ENCODE measurements at regions not wholly inside any gene's neighbourhood (a gene's known extent, or its start where the extent isn't known, plus 50 kb on each side); places are given as distances from the start of the nearest gene placed in this dataset.

- H3K4me3 ChIP-seq (ENCODE audit: low read depth, low read length), result no peak overlapping the region
- no peaks in the 10 kb centered on the region for H3K36me3 ChIP-seq (ENCODE audit: control insufficient read depth, insufficient read depth, low read length)
- H3K27me3 ChIP-seq (ENCODE audit: control insufficient read depth, insufficient read depth, low read length), result peaks cover 12% of the 10 kb centered on the region
- no peak for TF ChIP-seq CTCF (IDR thresholded peaks at IDR 0.05; ENCODE audit: insufficient read depth, low read length, poor library complexity, severe bottlenecking)
- DNase-seq (ENCODE audit: low read depth), result no peak
Measured at GRCh38 chr1:2923351-2923750, 97.9 kb upstream of the ACTRT2 start.

GRCh38 chr1:2925291-2925690 lies 96.0 kb upstream of the ACTRT2 start:
- Histone ChIP-seq H3K4me3 (ENCODE audit: low read depth, low read length) (no peak overlapping the region), H3K36me3 (ENCODE audit: control insufficient read depth, insufficient read depth, low read length) (no peaks in the 10 kb centered on the region), H3K27me3 (ENCODE audit: control insufficient read depth, insufficient read depth, low read length) (peaks cover 17% of the 10 kb centered on the region)
- no peak for TF ChIP-seq CTCF (IDR thresholded peaks at IDR 0.05; ENCODE audit: insufficient read depth, low read length, poor library complexity, severe bottlenecking)
- DNase-seq (ENCODE audit: low read depth), result no peak

GRCh38 chr1:2925918-2926317 lies 95.3 kb upstream of the ACTRT2 start:
- H3K4me3 ChIP-seq (ENCODE audit: low read depth, low read length), result no peak overlapping the region
- no peak for TF ChIP-seq CTCF (IDR thresholded peaks at IDR 0.05; ENCODE audit: insufficient read depth, low read length, poor library complexity, severe bottlenecking)
- DNase-seq (ENCODE audit: low read depth), result no peak
- peaks cover 18% of the 10 kb centered on the region for H3K27me3 ChIP-seq (ENCODE audit: control insufficient read depth, insufficient read depth, low read length)
- H3K36me3 ChIP-seq (ENCODE audit: control insufficient read depth, insufficient read depth, low read length), result no peaks in the 10 kb centered on the region

GRCh38 chr1:2926447-2927055 lies 94.7 kb upstream of the ACTRT2 start:
- no peak for DNase-seq (ENCODE audit: low read depth)
- no peak overlapping the region for H3K4me3 ChIP-seq (ENCODE audit: low read depth, low read length)
- H3K36me3 ChIP-seq (ENCODE audit: control insufficient read depth, insufficient read depth, low read length), result no peaks in the 10 kb centered on the region
- no peak for TF ChIP-seq CTCF (IDR thresholded peaks at IDR 0.05; ENCODE audit: insufficient read depth, low read length, poor library complexity, severe bottlenecking)
- peaks cover 21% of the 10 kb centered on the region for H3K27me3 ChIP-seq (ENCODE audit: control insufficient read depth, insufficient read depth, low read length)

GRCh38 chr1:2927393-2928360 lies 93.6 kb upstream of the ACTRT2 start:
- Histone ChIP-seq H3K4me3 (ENCODE audit: low read depth, low read length) (no peak overlapping the region), H3K27me3 (ENCODE audit: control insufficient read depth, insufficient read depth, low read length) (peaks cover 21% of the 10 kb centered on the region), H3K36me3 (ENCODE audit: control insufficient read depth, insufficient read depth, low read length) (no peaks in the 10 kb centered on the region)
- no peak for DNase-seq (ENCODE audit: low read depth)
- no peak for TF ChIP-seq CTCF (IDR thresholded peaks at IDR 0.05; ENCODE audit: insufficient read depth, low read length, poor library complexity, severe bottlenecking)

Data from kidney epithelial cell (primary cell).